HG03139 (cell line): ENCODE measurements at regions not wholly inside any gene's neighbourhood (a gene's known extent, or its start where the extent isn't known, plus 50 kb on each side); places are given as distances from the start of the nearest gene placed in this dataset.
"Not testable (repeated sequence)": the region's sequence is repeated elsewhere in the genome, so short reads cannot be mapped to it uniquely, and the experiment has no call there.

Experiments used
- ATAC-seq: cut with Tn5 transposase; IDR thresholded peaks from one replicate; pipeline ENCODE4 v1.9.1; 2021; ENCODE audit not compliant: unreplicated experiment

DNA sequence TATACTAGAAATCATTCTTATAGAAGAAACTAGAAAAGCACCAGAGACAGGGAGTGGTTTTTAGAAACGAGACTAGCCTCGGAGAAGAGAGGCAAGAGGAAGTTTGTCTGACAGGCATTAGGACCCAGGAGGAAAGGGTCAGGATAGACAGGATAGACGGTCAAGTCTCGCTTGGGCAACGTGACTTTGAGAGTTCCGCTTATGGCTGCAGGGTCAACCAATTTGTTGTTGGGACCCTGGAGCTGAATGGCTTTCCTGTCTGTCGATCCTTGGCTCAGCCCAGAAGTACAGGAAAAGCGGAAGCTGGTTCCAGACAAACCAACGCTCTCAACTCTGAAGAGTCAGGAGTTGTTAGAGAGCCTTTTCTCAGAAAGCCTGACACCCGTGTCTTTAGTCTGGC is 191.2 kb downstream of the FZD1 start:
- no peak for ATAC-seq

DNA sequence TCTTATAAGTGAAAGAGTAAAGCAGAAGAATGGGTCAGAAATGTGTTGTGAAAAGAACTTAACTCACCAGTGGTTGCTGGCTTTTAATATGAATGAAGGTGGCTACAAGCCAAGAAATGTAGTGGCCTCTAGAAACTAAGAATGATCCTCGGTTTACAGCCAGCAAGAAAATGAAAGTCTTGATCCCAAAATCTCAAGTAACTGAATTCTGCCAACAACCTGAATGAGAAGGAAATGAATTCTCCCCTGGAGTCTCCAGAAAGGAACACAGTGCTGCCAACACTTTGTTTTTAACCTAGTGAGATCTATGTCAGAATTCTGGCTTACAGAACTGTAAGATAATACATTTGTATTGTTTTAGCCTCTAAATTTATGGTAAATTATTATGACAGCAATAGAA is 193.0 kb downstream of the FZD1 start:
- no peak for ATAC-seq

DNA sequence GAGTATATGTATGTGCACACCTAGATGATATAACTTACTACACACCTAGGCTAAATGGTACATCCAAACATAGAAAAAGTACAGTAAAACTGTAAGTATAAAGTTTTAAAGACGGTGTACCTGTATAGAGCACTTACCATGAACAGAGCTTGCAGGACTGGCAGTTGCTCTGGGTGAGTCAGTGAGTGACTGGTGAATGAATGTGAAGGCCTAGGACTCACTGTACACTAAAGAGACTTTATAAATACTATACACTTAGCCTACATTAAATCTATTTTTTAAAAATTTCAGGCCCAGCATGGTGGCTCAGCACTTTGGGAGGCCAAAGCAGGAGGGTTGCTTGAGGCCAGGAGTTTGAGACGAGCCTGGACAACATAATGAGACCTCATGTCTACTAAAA is 195.3 kb downstream of the FZD1 start:
- ATAC-seq = no peak

DNA sequence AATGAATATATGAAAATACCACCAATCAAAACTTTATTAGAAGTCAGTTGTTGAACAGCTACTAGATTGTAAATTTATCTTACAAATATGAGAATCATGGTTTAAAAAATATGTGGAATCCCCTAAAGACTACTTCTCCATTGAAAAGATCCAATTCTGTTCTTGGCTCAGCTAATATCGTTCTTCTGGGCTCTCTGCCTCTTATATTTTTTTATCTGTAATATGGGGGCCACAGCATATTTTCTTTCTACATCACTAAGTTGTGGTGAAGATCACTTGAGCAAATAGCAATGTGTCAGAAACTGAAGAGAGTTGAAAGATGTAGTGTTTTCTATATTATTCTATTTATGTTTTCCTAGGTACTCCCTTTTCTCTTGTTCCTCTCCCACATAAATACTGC is 198.1 kb downstream of the FZD1 start:
- no peak for ATAC-seq

DNA sequence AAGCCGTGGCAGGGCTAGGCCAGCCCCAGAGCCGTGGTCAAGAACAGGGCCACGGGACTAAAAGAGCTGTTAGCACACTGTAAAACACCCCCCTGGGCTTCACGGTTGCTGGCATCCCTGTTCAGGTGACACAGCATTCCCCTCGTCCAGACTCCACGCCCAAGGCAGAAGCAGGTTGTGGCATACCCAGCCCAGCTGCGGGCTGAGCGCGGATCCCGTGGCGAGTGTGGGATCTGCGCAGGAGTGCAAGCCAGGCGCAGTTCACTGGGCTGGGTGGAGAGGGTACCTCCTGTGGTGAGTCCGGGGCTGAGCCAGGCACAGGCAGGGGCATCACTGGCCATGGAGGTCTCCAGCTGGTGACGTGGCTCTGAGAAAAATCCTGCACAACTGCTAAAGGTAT is 199.1 kb downstream of the FZD1 start:
- no peak for ATAC-seq

DNA sequence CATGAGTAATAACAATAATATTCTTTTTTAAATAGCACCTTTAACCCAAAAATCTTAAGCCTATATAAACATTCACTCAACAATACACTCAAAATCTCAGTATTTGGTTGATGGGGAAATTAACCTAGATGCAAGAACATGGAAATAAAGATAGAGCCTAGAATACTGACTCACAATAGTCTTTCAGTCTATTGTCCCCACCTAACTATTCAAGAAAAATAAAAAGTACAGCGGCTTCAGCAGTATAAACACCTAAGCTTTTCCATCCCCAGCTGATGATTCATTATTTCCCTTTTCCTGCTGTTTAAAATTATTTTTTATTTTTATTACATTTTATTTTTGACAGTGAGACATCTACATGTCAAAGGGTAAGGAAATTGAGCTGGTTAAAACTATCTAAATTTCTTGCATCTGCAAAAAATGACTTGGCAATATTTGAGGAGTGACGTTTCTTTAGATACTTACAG is 201.4 kb downstream of the FZD1 start:
- no peak for ATAC-seq

DNA sequence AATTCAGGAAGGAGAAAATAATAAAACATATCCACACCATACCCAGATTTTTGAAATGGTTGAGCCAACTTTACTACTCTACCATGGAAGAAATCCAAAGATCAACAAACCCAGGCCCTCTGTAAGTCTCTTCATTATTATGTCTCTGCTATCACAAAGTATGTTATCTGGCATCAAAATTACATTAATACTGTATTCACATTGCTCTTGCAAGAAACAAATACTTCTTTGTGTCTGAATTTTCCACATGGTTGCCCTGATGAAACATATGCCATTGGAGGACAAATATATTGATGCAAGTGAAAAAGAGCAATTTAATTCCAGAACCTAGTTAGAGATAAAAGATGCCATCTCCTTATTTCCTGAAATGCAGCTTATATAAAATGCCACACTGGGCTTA is 204.0 kb downstream of the FZD1 start:
- ATAC-seq = no peak

DNA sequence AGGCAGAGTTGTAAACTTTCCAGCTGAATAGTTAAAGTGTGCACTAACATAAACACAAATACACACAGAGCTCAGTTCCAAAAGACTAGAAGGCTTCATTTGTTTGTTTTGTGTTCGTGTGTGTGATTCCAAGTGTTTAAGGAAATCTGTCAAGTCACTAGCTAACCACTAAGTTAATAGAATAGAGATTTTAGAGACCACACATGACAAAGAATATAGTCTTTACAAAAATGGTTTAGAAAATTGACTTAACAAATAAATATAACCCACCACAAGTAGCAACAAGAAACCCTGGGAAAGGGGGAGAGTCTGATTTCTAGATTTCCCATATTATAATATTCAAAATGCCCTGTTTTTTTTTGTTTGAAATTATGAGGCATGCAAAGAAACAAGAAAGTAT is 209.4 kb downstream of the FZD1 start:
- ATAC-seq = no peak

DNA sequence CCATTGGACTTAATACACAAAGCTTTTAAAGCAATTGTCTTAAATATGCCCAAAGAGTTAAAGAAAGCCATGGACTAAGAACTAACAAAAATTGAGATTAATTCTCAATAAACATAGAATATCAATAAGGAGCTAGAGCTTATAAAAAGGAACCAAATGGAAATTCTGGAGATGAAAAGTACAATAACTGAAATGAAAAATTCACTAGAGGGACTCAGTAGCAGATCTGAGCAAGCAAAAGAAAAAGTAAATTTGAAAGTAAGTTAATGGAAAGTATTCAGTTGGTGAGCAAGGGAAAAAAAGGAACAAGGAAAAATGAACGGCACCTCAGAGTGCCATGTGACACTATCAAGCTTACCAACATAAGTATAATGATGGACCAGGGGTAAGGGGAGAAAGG is 209.8 kb downstream of the FZD1 start:
- no peak for ATAC-seq

DNA sequence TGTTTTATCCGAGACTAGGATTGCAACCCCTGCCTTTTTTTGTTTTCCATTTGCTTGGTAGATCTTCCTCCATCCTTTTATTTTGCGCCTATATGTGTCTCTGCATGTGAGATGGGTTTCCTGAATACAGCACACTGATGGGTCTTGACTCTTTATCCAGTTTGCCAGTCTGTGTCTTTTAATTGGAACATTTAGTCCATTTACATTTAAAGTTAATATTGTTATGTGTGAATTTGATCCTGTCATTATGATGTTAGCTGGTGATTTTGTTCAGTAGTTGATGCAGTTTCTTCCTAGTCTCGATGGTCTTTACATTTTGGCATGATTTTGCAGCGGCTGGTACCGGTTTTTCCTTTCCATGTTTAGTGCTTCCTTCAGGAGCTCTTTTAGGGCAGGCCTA is 216.2 kb downstream of the FZD1 start:
- not testable (repeated sequence) for ATAC-seq

DNA sequence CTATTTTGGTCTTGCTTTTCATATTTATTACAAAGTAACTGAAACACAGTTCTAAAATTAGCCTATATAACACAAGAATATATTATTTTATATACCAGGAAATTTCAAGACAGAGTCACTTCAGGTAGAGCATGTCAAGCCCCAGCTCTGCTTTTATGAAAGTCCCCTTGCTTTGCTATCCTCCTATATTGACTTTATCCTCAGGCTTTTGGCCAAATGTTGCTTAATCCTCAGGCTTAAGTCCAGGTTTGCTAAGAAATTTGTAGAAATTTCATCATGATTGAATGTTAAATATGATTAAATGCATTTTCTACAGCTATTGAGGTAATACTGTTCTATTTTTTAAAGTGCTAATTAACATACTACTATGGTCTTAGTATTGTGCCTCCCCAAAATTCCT is 227.6 kb downstream of the FZD1 start:
- no peak for ATAC-seq

DNA sequence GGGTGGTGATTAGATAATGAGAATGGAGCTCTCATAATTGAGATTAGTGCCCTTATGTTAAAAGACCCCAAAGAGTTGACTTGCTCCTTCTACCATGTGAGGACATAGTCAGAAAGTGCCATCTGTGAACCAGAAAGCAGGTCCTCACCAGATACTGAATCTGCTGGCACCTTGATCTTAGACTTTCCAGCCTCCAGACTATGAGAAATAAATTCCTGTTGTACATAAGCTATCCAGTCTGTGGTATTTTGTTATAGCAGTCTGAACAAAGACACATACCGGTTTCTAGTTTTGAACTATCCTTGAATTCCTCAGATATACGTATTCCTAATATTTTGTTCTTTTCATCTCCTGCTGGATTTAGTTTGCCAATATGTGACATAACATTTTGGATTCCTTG is 228.1 kb downstream of the FZD1 start:
- ATAC-seq = no peak

DNA sequence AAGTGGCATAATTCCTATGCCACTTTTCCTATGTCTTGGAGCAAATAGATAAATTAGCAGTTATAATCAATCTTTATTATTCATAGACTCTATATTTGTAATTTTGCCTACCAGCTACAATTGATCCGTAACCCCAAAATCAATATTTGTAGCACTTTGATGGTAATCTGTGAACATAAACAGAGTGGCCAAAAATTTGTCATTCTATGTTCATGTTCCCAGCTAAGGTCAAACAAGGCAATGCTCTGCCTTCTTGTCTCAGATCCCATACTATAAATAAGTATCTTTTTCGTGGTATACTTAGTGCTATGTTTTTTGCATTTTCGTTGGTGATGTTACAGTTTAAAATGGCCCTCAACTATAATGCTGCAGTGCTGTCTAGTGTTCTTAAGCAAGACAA is 228.5 kb downstream of the FZD1 start:
- ATAC-seq = no peak

DNA sequence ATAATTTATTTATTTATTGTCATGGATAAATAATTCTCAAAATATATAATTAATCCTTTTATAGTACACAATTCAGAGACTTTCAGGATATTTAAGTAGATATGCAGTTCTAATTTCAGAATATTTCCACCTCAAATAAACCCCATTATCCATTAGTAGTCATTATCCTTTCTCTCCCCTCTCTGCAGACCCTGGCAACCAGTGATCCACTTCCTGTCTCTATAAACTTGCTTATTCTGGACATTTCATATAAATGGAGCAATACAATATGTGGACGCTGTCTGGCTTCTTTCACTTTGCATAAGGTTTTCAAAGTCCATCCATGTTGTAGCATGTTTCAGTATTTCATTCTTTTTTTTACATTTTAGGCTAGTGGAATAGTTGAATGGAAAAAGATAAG is 230.2 kb downstream of the FZD1 start:
- ATAC-seq = no peak

DNA sequence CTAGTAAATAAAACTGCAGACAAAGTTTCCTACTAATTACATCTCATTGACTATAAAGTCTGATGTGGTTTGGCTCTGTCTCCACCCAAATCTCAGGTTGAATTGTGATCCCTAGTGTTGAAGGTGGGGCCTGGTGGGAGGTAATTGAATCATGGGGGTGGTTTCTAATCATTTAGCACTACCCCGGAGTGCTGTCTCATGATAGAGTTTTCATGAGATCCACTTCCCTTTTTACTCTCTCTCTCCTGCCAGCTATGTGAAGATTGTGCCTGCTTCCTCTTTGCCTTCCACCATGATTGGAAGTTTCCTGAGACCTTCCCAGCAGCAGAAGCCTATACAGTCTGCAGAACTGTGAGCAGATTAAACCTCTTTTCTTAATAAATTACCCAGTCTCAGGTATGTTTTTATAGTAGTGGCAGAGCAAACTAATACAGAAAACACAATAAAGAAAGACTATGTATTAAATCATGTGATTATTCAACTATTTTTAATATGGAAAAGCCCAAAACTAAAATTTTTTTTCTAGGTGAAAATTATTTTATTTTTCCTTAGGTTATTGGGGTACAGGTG is 232.1 kb downstream of the FZD1 start:
- no peak for ATAC-seq

DNA sequence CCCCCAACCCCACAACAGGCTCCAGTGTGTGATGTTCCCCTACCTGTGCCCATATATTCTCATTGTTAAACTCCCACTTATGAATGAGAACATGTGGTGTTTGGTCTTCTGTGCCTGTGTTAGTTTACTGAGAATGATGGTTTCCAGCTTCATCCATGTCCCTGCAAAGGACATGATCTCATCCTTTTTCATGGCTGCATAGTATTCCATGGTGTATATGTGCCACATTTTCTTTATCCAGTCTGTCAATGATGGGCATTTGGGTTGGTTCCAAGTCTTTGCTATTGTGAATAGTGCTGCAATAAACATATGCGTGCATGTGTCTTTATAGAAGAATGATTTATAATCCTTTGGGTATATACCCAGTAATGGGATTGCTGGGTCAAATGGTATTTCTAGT is 233.0 kb downstream of the FZD1 start:
- ATAC-seq = not testable (repeated sequence)

DNA sequence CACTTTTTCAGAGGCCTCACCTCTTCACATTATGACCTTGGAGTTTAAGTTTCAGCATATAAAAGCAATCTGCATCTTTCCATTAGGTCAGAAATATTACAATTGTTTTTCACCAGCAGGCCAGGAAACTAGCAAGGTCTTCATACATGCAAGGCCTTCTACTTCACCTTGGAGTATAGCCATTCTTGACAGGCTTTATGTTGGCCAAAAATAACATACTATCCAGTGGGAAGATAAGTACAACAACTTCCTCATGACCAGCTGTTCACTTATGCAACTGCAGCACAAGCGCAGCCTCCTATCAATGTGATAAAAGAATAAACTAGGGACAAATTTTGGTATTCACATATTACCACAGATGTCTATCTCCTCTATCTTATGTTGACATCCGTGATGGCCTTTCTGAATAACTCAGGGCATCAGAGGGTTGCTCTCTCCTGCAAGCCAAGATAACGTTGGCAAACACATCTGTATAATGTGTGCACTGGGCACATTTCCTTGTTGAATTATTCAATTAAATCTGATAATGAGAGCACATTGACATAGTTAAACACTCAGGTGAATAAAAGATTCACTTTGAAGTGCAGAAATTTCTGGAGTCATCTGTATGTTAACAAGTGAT is 239.8 kb downstream of the FZD1 start:
- no peak for ATAC-seq

DNA sequence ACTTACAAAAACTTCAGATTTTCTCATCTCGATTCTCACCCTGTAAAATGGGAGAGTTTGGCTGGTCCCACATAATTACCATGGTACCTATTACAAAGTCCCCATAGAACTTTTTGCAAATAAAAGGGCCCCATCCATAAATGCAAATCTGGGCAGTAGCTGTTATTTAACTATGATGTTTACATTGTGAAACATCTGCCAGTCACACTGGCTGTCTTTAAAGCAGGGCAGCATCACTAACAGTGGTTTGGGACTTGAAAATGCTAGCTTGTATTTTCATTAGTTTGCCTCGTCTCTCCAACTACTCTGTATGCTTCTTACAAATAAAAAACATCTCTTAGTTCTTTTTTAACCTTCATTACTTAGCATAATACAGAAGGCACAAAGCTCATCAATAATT is 240.7 kb downstream of the FZD1 start:
- ATAC-seq = no peak

DNA sequence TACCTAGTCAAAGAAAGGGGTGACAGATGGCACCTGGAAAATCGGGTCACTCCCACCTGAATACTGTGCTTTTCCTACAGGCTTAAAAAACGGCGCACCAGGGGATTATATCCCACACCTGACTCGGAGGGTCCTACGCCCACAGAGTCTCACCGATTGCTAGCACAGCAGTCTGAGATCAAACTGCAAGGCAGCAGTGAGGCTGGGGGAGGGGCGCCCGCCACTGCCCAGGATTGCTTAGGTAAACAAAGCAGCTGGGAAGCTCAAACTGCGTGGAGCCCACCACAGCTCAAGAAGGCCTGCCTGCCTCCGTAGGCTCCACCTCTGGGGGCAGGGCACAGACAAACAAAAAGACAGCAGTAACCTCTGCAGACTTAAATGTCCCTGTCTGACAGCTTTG is 242.7 kb downstream of the FZD1 start:
- not testable (repeated sequence) for ATAC-seq

DNA sequence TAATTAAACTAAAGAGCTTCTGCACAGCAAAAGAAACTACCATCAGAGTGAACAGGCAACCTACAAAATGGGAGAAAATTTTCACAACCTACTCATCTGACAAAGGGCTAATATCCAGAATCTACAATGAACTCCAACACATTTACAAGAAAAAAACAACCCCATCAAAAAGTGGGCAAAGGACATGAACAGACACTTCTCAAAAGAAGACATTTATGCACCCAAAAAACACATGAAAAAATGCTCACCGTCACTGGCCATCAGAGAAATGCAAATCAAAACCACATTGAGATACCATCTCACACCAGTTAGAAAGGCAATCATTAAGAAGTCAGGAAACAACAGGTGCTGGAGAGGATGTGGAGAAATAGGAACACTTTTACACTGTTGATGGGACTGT is 247.6 kb downstream of the FZD1 start:
- ATAC-seq = not testable (repeated sequence)

DNA sequence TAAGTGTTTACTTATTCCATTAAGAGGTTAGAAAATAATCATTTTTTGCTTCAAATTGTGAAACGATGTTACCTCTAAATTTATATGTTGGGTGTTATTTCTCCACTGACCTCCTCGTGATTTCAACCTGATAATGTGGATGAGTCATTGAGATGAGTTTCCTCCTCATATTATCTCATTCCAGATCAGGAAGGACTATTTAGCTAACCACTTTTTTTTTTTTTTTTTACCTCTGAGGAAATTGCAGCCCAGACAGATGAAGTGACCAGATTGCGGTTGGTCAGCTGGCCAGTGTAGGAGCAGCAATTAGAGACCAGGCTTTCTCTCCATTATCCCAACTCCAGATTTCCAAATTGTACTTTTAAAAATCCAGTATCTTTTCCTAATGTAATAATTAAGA is 248.7 kb downstream of the FZD1 start:
- no peak for ATAC-seq

DNA sequence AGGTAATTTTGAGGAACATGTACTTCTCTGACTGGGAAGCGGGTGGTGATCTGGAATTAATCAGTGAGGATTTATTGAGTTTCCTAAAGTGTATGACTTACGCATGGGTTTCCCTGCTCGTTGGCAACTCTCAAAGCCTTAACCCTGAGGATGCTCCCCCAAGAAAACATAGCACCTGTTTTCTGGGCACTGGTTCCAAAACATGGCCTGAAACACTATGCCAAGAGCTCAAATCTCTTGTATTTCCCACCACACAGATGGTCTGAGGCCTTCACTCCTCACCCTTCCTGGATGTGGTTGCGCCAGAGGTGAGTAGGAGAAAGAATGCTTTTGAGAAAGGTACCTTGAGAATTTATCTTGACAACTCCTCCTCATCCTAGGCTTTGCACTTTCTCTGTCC is 250.4 kb downstream of the FZD1 start:
- no peak for ATAC-seq

DNA sequence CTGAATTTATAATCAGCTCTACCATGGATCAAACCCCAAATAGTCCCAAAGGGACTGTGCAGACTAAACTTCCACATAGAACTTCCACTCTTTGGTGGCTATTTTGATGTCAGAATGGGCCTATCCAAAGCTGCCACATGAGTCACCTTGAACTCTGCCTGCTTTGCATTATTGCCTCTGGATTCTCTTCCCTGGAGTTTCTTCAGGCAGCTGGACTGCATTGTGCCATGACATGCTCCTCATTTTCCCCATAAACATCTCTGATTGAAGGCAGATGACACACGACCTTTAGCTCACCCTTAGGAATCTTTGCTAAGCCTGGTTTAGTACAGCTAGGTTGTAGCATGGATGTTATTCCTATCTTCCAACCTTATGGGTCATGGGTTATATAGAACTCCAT is 251.7 kb downstream of the FZD1 start:
- ATAC-seq = no peak
